Ovary (tissue), 7 donors: ENCODE measurements at regions not wholly inside any gene's neighbourhood (a gene's known extent, or its start where the extent isn't known, plus 50 kb on each side); places are given as distances from the start of the nearest gene placed in this dataset.

ENCODE experiments used
- DNase-seq, 5 donors: peaks; one replicate each; pipeline ENCODE4 v3.0.0-alpha.2; 2019 to 2020
- H3K27ac ChIP-seq, 2 donors: fragments of 200-600 bp; one replicate each; pipeline versions ENCODE4 v1.5.1 to v1.8.0; 2019 to 2022
- H3K27me3 ChIP-seq: fragments of 200-600 bp; one replicate; pipeline ENCODE4 v1.8.0; 2022
- H3K36me3 ChIP-seq: fragments of 200-600 bp; sonication (generic); one replicate; pipeline ENCODE4 v1.5.1; 2019
- H3K4me1 ChIP-seq: one replicate; pipeline ENCODE4 v1.8.1; 2013; ENCODE audit warnings: mild to moderate bottlenecking, moderate library complexity; ENCODE audit not compliant: insufficient read depth
- H3K4me3 ChIP-seq: fragments of 200-600 bp; sonication (generic); one replicate; pipeline ENCODE4 v1.5.1; 2017
- H3K9me3 ChIP-seq, 2 donors: fragments of 200-600 bp in 1 of 2; sonication (generic) in 1 of 2; one replicate each; pipeline versions ENCODE4 v1.5.1 to v1.8.1; 2013 to 2019; ENCODE audit warnings: mild to moderate bottlenecking in 1 of 2, moderate library complexity in 1 of 2
- CTCF ChIP-seq, 3 donors: fragments of 450-650 bp in 2 of 3; fragments of 200-600 bp in 1 of 3; IDR thresholded peaks; one replicate each; pipeline versions ENCODE4 v1.5.1 to v1.8.0; 2016 to 2022; ENCODE audit warnings: antibody characterized with exemption in 3 of 3, mild to moderate bottlenecking in 1 of 3
- EP300 ChIP-seq: sonication (generic); formaldehyde crosslinking; IDR thresholded peaks from one replicate; pipeline ENCODE4 v1.6.1; 2017; ENCODE audit warnings: antibody characterized with exemption
- POLR2A ChIP-seq: fragments of 450-650 bp; IDR thresholded peaks from one replicate; pipeline ENCODE4 v1.6.1; 2017; ENCODE audit warnings: antibody characterized with exemption, mild to moderate bottlenecking, moderate library complexity
- WGBS, 3 donors: extraction: QIAGEN DNeasy Blood & Tissue Kit in 1 of 3; methylation state at CpG; one replicate each; pipeline versions ENCODE4 v1.1.5 to v1.1.7; 2013 to 2017; 5-methylcytosine and 5-hydroxymethylcytosine counted together
- intact Hi-C, 4 donors: fragments of 100-400 bp; cut with DNase I; formaldehyde crosslinking; loops; one replicate each; pipeline versions ENCODE4 v1.11.0 to v1.15.1; 2022 to 2023
- donor health status: DM: no; HTN: no; CAD: no; lungs with moderate emphysema.
- donor health status: DM: no; HTN: no; CAD: no.
- donor health status: Bipolar disorder and iron deficiency.
- donor health status: DM: no; HTN: no; CAD: no.
- donor health status: DM: yes; HTN: yes; CAD: no.

GRCh38 chr4:178745203-178745602 lies 1303.0 kb upstream of the AGA start:
- Histone ChIP-seq H3K4me1 (no peaks in the 10 kb centered on the region), H3K4me3 (no peak overlapping the region), H3K36me3 (no peaks in the 10 kb centered on the region), H3K27ac (no peak overlapping the region), H3K27me3 (no peaks in the 10 kb centered on the region), H3K9me3 (no peaks in the 10 kb centered on the region)
- TF ChIP-seq POLR2A: no peak
- TF ChIP-seq CTCF (IDR thresholded peaks at IDR 0.05): no peak
- TF ChIP-seq EP300: no peak
- intact Hi-C loops: no loop called here
- 94 to 98% (median 96%) methylated on average over 1 of the region's 1 CpG for WGBS, 3 donors
- DNase-seq: no peak

GRCh38 chr4:178752954-178753525 lies 1310.8 kb upstream of the AGA start:
- H3K36me3 ChIP-seq: no peaks in the 10 kb centered on the region
- H3K27me3 ChIP-seq: no peaks in the 10 kb centered on the region
- H3K9me3 ChIP-seq: no peaks in the 10 kb centered on the region
- DNase-seq: no peak
- H3K27ac ChIP-seq: no peak overlapping the region
- 25 to 42% (median 31%) methylated on average over 2 of the region's 2 CpGs for WGBS, 3 donors
- TF ChIP-seq POLR2A (no peak), EP300 (no peak), CTCF (IDR thresholded peaks at IDR 0.05) (no peak)
- intact Hi-C loops: no loop called here
- H3K4me3 ChIP-seq: no peak overlapping the region
- H3K4me1 ChIP-seq: no peaks in the 10 kb centered on the region

- H3K9me3 ChIP-seq: no peaks in the 10 kb centered on the region
- H3K36me3 ChIP-seq: no peaks in the 10 kb centered on the region
- H3K27me3 ChIP-seq: no peaks in the 10 kb centered on the region
- 55 to 64% (median 59%) methylated on average over 8 of the region's 8 CpGs for WGBS, 3 donors
- TF ChIP-seq CTCF (IDR thresholded peaks at IDR 0.05) (no peak), EP300 (no peak), POLR2A (no peak)
- DNase-seq: no peak
- no peak overlapping the region for H3K4me3 ChIP-seq
- no peaks in the 10 kb centered on the region for H3K4me1 ChIP-seq
- H3K27ac ChIP-seq: no peak overlapping the region
- intact Hi-C loops: no loop called here
These were observed 1336.3 kb upstream of the AGA start for GRCh38 chr4:178778496-178778895.

GRCh38 chr4:178781779-178782178 lies 1339.5 kb upstream of the AGA start:
- DNase-seq: no peak
- Histone ChIP-seq H3K4me1 (no peaks in the 10 kb centered on the region), H3K27ac (no peak overlapping the region), H3K9me3 (no peaks in the 10 kb centered on the region), H3K36me3 (no peaks in the 10 kb centered on the region), H3K27me3 (no peaks in the 10 kb centered on the region), H3K4me3 (no peak overlapping the region)
- WGBS, 3 donors: 19 to 36% (median 27%) methylated on average over 1 of the region's 1 CpG
- intact Hi-C loops: no loop called here
- TF ChIP-seq POLR2A: no peak
- TF ChIP-seq CTCF (IDR thresholded peaks at IDR 0.05): no peak
- TF ChIP-seq EP300: no peak
